GM21576 (cell line): ENCODE measurements at regions not wholly inside any gene's neighbourhood (a gene's known extent, or its start where the extent isn't known, plus 50 kb on each side); places are given as distances from the start of the nearest gene placed in this dataset.

ENCODE experiments used
- ATAC-seq: cut with Tn5 transposase; IDR thresholded peaks from one replicate; pipeline ENCODE4 v1.9.1; 2021; ENCODE audit warnings: mild to moderate bottlenecking, moderate library complexity; ENCODE audit not compliant: unreplicated experiment

DNA sequence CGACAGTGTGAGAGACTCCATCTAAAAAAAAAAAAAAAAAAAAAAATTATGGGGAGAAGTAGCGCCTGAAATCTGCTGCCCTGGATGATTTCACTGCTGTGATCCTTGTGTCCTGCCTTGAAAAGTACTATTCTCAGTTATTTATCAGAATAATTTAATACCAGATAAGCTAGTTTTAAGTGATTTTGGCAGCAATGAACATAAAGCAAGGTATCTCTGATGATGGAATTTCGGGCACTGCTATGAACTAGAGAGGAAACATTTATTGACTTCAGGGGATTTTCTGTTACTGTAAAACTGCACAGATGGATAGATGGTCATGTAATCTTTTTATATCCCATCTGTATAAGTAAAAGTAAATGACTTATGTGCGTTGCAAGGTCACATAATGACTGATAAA, 619.1 kb upstream of the ANKRD30A start:
- no peak for ATAC-seq

DNA sequence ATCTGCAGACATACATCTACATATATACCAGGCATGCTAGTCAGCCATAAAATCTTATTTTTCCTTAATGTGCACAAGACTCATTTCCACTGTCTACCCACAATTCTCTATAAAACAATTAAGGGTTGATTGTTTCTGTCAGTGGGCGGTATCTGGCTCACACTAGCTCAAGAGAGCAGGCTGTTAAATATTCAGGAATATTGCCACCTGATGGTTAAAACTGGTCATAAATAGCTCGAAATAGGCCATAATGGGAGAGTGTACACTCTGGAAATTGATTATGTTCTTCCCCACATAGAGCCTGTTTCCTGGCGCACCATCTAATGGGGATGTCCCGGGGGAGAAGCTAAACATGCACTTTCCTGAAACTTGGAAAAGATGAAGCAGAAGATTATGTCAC, 620.6 kb upstream of the ANKRD30A start:
- no peak for ATAC-seq

DNA sequence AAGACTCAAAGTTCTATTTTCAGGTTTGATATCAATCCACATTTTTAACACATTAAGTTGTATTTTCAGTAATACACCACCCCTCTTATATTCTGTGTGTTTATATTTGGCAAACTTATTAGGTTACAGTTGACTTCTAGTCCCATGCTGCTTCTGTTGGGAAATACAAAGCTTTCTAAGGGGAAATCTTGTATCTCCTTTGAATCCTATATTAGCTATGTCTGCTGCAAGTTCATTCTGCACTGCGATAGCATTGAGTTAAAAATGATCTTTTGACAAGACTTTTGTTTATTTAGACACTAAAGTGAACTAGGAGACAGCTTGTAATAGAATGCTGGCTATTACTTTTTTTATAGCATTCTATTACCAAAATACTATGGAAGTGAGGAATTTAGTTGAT, 625.1 kb upstream of the ANKRD30A start:
- no peak for ATAC-seq

DNA sequence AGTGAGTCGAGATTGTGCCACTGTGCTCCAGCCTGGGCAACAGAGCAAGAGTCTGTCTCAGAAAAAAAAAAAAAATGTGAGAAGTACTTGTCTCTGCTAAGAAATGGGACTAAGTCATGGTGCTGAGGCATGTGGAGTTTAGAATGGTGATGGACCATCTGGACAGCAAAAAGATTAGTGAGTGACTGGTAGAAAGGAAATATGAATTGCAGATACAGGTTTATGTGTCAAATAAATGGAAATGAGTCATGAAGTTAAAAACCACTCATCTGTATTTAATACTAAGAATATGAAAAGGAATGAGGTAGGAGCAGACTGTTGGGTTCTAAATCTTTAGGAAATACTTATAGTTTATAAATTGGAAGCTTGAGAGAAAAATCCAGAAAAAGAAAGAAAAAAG, 625.7 kb upstream of the ANKRD30A start:
- ATAC-seq = no peak

DNA sequence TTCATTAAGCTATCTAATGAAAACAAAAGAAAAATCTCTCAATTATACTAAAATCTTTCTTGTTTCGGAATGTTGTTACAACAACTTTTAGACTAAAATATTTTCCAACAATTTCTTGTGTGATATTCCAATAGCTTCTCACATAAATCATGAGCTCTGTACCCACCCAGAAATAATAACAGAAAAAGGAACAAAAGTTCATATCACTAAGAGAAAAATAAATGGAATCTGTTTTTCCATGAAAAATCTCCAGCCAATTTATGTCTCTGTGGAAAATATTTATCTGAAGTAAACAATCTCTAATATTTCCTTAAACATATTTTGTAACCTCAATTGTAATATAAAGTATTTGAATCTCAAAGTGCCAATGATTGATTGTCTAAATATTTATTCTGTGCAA, 628.6 kb upstream of the ANKRD30A start:
- ATAC-seq = no peak

DNA sequence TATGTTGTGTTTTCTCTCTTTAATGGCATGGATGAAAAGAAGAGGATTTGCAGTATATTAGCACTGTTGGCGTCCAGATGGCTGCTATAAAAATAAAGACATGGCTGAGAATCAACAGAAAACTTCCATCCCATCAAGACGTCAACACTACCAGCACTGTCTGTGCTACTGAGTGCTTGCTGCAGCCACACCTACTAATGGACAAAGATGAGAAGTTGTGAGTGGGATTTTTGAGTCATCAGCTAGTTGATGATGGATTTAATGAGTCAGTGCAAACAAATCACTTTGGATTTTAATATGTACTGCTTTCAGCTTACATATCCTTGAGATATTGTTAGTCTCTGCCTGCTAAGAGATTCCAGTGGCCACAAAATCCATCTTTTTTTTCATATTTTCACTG, 631.0 kb upstream of the ANKRD30A start:
- no peak for ATAC-seq

DNA sequence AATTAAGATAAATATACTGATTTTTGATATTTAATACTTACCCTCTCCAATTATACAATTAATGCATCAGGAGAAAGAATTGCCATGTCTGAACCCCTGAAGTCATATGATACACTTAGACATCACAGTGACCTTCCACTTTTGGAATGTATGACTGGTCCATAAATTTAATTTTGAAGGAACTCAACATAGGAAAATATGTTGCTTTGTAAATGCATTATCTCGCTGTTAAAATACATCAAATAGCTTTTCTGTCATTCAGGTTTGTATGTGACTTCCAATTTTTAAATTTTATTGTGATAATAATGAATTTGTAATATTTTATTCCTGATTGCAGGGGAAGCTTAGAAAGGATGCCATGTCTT, 631.9 kb upstream of the ANKRD30A start:
- no peak for ATAC-seq

DNA sequence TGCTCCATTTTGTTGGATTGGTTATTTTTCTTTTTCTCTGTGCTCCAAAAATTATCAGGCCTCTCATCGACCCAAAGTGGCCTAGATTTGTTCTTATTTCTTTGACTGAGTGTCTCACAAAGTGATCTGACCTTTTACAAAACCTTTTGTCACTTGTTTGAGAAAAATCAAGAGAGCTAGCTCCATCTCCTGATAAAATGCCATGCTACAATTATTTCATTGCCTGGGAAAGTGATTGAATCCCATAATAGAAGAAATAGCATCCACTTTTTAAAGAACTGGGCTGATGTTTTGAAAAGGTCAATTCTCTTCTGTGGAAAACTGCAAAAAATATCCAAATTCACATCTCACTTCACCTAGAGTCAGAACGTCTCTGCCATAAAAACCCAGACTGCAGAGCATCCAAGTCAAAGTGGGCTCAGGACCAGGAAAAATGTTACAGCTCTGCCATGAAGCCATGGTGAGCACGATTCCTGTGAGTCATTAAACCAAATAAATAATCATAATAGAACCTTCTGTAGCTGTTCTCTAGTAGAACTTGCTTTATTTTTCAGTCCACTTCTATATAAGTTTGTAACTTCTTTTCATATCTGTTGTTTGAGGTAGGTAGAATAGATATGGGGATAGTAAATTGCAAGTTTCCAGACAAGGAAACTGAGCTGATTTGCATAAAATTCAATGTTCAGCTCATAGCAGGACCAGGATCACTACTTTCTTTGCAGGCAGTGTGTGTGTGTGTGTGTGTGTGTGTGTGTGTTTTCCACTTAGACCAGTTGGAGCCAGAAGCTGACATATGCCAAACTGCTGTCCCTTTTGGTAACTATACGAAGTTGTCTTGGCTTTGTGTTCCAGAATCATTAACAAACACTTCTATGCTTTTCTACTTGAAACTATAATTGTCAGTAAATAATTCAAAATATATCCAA, 632.5 kb upstream of the ANKRD30A start:
- ATAC-seq = no peak

DNA sequence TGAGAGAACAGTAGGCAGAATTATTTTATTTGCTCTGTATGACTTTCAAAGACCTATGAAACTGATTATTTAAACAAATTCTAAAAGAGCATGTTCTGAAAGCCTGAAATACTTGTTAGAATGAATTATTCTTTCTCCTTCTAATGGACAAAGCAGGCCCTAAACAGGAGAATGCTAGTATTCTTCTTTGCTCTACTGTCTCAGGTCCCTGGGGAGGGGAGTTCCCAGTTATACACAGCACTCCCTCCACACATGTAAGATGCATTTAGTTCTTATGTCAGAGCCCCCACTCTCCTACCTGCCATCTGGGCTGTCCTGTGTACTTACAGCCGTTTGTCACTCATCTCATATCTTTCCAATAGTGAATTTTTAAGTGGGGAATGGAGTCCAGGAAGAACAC, 633.5 kb upstream of the ANKRD30A start:
- no peak for ATAC-seq

DNA sequence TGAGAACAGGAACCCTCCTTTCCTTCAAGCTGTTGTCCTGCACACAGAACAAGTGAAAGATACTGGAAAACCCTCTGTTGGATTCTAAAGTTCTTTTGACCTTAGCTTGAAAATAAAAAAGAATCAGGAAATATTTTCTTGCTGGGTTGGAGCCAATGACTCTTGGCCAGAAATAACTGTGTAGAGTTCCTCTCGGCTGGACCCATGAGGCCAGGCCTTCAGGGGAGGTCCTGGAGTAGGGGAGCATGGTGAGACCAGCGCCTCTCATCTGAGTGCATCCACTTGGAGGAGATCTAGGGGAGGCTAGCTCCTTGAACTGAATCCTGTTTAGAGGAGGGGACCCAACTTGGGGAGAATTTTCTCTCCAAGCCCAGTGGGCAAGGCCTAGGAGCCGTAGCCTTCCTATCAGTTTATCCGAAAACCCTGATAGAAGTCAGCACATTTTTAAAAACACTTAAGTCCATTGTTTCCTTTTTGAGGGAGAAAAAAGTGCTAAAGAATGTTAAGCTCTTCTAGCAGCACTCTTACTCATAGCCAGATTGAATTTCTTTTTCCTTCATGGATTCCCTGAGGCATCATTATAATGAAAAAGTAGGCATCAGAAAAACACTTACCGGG, 635.7 kb upstream of the ANKRD30A start:
- no peak for ATAC-seq

DNA sequence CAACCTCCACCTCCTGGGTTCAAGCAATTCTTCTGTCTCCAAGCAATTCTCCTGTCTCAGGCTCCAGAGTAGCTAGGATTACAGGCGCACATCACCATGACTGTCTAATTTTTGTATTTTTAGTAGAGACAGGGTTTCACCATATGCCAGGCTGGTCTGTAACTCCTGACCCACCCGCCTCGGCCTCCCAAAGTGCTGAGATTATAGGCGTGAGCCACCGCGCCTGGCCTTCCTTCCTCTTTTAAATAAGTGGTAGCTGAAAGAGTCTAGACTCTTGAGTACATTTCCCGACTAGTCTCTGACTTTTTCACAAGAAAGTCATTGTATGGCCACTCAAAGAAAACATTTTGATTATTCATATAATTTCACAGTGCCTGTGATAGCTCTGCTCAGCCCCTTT, 636.2 kb upstream of the ANKRD30A start:
- no peak for ATAC-seq

DNA sequence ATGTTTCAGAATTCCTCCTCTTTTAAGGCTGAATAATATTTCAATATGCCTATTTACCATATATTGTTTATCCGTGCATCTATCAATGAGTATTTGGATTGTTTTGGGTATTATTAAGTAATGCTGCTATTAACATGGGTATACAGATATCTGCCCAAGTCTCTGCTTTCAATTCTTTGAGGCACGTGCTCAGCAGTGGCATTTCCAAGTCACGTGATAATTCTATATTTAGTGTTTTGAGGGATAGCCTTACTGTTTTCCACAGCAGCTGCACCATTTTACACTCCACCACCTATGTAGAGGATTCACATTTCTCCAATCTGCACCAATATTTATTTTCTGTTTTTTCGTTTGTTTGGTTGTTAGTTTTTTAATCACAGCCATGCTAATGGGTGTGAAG, 636.8 kb upstream of the ANKRD30A start:
- no peak for ATAC-seq

DNA sequence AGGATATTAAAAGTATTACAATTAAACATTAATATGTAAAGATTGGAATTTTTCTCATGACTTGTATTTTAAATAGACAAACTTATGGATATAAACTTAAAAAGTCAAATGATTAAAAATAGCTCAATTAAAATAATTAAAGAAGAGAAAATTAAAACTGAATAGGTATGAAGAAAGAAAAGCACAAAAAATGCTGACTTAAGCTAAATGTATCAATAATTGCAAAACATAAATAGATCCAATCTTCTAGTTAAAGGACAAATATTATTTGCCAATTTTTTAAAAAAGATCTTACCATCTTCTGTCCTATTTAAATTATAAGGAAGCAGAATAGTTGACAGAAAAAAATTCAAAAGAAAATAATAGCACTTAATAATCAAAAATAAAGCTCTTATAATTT, 646.3 kb upstream of the ANKRD30A start:
- ATAC-seq = no peak

DNA sequence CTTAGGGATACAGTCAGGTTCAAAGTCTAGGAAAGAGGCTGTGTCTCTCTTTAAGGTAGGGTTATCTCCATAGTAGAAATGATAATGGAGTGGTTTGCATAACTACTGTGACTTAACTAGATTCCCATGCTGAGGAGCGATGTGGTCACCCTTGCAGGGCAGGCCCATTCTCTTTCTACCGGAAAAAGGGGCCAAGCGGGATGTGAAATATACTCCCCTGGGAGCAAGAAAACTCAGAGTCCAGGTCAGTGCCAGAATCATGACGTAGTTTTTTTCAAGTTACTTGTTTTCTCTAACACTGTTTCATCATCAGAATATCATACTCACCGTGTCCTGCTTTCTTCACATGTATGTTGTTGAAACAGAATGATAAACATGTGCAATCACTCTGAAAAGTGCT, 649.0 kb upstream of the ANKRD30A start:
- no peak for ATAC-seq

DNA sequence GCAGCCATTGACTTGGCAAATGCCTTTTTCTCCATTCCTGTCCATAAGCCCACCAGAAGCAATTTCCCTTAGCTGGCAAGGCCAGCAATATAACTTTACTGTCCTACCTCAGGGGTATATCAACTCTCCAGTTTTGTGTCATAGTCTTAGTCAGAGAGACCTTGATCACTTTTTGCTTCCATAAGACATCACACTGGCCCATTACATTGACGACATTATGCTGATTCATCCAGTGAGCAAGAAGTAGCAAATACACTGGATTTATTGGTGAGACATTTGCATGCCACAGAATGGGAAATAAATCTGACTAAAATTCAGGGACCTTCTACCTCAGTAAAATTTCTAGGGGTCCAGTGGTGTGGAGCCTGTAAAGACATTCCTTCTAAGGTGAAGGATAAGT, 649.7 kb upstream of the ANKRD30A start:
- ATAC-seq = no peak

DNA sequence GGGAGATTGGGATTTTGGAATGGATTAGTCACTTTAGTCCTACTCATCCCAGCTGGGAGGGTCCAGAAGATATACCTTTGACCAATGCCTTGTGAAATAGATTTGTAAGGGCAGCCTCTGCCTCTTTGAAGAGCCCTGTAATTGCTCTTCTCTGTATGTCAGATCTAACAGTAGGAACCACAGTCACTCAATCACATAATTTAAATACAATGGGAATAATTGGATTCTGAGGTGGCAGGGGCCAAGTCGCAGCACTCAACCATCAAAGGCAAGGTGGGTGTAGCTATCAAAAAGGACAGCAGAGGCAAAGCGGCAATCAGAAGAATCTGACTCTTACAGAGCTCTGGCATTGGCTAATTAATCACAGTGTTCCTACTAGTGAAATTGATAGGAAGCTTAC, 650.9 kb upstream of the ANKRD30A start:
- ATAC-seq = no peak

DNA sequence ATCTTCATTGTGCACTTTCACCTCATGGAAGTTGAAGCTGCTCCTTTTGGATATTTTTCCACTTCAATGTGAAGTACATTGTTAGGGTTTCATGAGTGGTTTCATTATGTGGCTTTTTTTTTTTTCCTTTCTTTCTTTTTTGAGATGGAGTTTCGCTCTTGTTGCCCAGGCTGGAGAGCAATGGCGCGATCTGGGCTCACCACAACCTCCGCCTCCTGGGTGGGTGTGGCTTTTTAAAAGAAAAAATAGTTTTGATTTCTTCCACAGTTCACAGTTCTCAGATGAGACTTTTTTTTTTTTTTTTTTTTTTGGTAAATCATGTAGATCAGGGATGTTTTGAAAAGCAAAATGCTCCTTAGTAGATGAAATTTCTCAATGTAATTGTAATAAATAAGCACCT, 652.3 kb upstream of the ANKRD30A start:
- no peak for ATAC-seq

DNA sequence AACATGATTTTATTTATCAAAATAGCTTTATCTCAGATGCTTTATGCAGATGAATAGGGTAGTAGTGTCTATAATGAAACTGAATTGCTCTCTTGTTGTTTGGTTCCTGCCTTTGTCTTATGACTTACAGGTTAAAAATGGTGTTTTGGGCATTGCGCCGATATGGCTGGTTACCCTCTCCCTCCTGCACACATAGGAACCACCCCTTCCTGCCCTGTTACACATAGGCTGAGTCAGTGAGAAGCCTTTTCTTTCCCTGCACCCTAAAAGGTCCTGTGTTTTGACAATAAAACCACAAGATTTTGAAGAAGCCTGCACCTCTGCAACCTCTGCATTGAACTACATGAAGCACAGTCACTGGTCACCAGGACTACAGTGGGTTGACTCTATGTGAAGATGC, 655.8 kb upstream of the ANKRD30A start:
- ATAC-seq = no peak

DNA sequence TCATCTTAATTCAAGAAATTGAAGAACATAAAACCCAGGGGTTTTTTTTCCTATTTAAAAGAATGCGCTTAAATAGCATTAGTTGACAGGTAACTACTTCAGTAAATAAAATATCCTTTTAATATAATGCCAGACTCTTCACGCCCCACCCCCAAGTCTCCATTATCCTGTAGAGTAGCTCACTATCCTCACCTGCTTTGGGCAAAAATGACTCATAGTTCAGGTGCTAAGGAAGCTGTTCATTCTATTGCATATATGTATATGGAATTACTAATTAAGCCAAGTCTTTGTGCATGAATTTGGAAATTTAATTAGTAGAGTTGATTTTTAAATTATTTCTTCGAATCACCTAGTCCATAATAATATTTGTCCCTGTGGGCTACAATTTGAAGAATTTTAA, 656.8 kb upstream of the ANKRD30A start:
- no peak for ATAC-seq

DNA sequence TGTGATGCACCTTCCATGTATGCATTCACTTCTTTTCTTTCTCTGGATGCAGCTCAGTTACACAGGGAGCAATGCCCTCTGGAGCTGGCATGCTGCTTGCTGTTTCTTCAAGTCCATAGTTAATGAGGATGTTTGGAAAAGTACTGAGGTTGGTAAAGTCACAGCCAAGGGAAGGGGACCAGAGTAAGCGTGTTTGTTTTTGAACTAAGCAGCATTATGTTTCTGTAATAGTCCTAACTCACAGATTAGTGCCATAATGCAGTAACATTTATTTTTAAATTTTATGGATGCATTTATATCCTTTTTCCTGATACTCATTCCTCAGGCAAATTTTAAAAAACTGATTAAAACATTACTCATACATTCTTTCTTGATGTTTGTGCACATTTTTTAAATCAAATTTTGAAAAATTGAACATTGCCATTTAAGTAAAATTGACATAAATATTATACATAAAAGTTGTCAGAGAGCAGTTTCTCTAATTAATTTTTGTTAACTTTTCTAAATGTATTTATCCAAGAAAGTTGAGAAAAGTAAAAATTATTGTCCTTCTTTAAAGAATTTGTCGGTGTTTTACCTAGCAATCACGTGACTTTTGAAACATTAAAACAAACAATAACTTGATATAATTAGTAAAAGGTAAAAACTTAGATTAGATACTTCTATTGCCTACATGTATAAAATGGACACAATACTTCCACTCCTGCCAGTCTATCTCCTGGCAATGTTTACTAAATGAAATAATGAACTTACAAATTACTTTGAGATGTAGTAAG, 659.6 kb upstream of the ANKRD30A start:
- no peak for ATAC-seq

DNA sequence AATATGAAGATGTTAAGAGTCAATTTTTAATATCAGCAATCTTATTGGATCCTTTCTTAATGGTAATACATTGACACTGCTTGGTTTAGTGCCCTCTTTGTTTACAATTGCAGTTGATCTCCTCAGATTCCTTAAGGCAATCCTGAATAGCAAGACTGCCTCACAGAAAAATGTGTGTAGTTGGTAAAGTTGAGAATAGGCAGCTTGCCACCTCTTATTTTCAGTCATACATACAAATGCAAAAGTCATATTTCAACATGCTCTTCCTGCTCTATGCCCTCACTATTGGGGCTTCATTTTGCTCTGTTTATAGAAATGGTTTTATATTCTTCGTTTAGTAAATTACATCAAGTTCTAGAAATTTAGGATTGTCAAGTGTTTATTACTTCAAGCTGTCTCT, 661.1 kb upstream of the ANKRD30A start:
- ATAC-seq = no peak

DNA sequence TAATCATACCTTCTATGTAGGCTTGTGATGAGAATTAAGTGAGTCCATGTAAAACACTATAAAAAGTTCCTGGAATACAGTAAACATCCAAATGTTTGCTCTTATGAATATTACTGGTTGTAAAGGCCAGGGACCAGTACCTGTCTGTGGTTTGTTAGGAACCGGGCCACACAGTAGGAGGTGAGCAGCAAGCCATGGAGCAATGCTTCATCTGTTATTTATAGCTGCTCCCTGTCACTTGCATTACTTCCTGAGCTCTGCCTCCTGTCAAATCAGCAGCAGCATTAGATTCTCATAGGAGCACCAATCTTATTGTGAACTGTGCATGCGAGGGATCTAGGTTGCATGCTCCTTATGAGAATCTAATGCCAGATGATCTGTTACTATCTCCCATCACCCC, 662.0 kb upstream of the ANKRD30A start:
- no peak for ATAC-seq
